GM12878 (cell line): ENCODE measurements at regions not wholly inside any gene's neighbourhood (a gene's known extent, or its start where the extent isn't known, plus 50 kb on each side); places are given as distances from the start of the nearest gene placed in this dataset.

Experiments used
- ATAC-seq: fragments of 200-7000 bp; cut with Tn5 transposase; 3 replicates; pipeline ENCODE4 v1.9.1; 2020; ENCODE audit warnings: mild to moderate bottlenecking, moderate library complexity
- BruUV-seq: library from RNA; stranded (reverse); fragments of 400-500 nt; replicated peaks from 2 replicates; lab custom pipeline; 2021; lab: Mats Ljungman, UMichigan
- CTCF ChIA-PET: fragments of 300-600 bp; sonication (Branson Sonifier 250); formaldehyde crosslinking; extraction: SDS; loops from one replicate; lab custom pipeline; 2021; ENCODE audit warnings: inconsistent platforms; lab: Yijun Ruan, JAX
- POLR2A ChIA-PET: fragments of 350-600 bp; formaldehyde crosslinking; extraction: SDS; loops from one replicate; lab custom pipeline; 2021; ENCODE audit warnings: inconsistent platforms; lab: Charles Lee
- RAD21 ChIA-PET: fragments of 300-600 bp; sonication (Branson Sonifier 250); formaldehyde crosslinking; loops from one replicate; lab custom pipeline; 2023; ENCODE audit warnings: antibody characterized with exemption; ENCODE audit not compliant: unreplicated experiment; lab: Charles Lee
- SMC1A ChIA-PET: fragments of 300-600 bp; sonication (Branson Sonifier 250); formaldehyde crosslinking; loops from one replicate; lab custom pipeline; 2023; ENCODE audit not compliant: unreplicated experiment, uncharacterized antibody; lab: Charles Lee
- DNase-seq: peaks from one replicate; pipeline ENCODE4 v3.0.0-alpha.2; 2011; ENCODE audit warnings: low read depth, low spot score
- FAIRE-seq: peaks from 3 replicates; lab custom pipeline; 2011; peaks lifted over from hg19 to GRCh38; lab: Jason Lieb, UNC
- H2AFZ ChIP-seq: 2 replicates; pipeline ENCODE4 v1.6.0; 2011; ENCODE audit warnings: low read depth, low read length, control low read depth; ENCODE audit not compliant: control insufficient read depth
- H3K27ac ChIP-seq: 2 replicates; pipeline ENCODE4 v1.5.1; 2011; ENCODE audit warnings: control low read depth; ENCODE audit not compliant: control insufficient read depth, insufficient read depth
- H3K27me3 ChIP-seq, 2 experiments: replicated peaks in 1 of 2; 2 replicates each; pipeline versions ENCODE4 v1.6.0 to v1.6.1; 2011; ENCODE audit warnings: low read length in 1 of 2; ENCODE audit not compliant: control insufficient read depth in 2 of 2, insufficient read depth in 2 of 2
- H3K36me3 ChIP-seq, 2 experiments: 2 replicates each; pipeline ENCODE4 v1.5.1; 2011; ENCODE audit warnings: low read length in 1 of 2; ENCODE audit not compliant: control insufficient read depth in 2 of 2, insufficient read depth in 2 of 2
- H3K4me1 ChIP-seq: 2 replicates; pipeline ENCODE4 v1.6.1; 2011; ENCODE audit warnings: mild to moderate bottlenecking, low read length, moderate library complexity, mixed read lengths; ENCODE audit not compliant: control insufficient read depth, insufficient read depth
- H3K4me2 ChIP-seq: 2 replicates; pipeline ENCODE4 v1.6.0; 2011; ENCODE audit warnings: control low read depth; ENCODE audit not compliant: control insufficient read depth, insufficient read depth
- H3K4me3 ChIP-seq: fragments of 200-600 bp; sonication (generic); 2 replicates; pipeline ENCODE4 v1.5.1; 2016
- H3K79me2 ChIP-seq: 2 replicates; pipeline ENCODE4 v1.6.0; 2011; ENCODE audit warnings: low read length; ENCODE audit not compliant: control insufficient read depth, insufficient read depth
- H3K9ac ChIP-seq: 2 replicates; pipeline ENCODE4 v1.8.0; 2011; ENCODE audit warnings: low read length, control low read depth, mixed read lengths; ENCODE audit not compliant: control insufficient read depth, insufficient read depth
- H3K9me3 ChIP-seq: replicated peaks from 3 replicates; pipeline ENCODE4 v1.5.1; 2011; ENCODE audit warnings: mild to moderate bottlenecking, low read length; ENCODE audit not compliant: control insufficient read depth, insufficient read depth
- H4K20me1 ChIP-seq: 2 replicates; pipeline ENCODE4 v1.6.0; 2011; ENCODE audit not compliant: control insufficient read depth, insufficient read depth
- CTCF ChIP-seq, 3 experiments: IDR thresholded peaks in 2 of 3; conservative IDR thresholded peaks in 1 of 3; 2 replicates each; pipeline ENCODE4 v1.5.1; 2011; ENCODE audit warnings: low read depth in 3 of 3, low read length in 3 of 3, mild to moderate bottlenecking in 3 of 3, control low read depth in 2 of 3, moderate library complexity in 2 of 3, inconsistent platforms in 1 of 3, mixed read lengths in 1 of 3; ENCODE audit not compliant: control insufficient read depth in 2 of 3, insufficient read depth in 1 of 3; ENCODE audit errors: extremely low read depth in 1 of 3
- GATAD2B ChIP-seq: fragments of 450-650 bp; conservative IDR thresholded peaks from 2 replicates; pipeline ENCODE4 v1.6.1; 2017; ENCODE audit warnings: low read depth, mild to moderate bottlenecking, moderate library complexity
- HSF1 ChIP-seq: fragments of 150-350 bp; IDR thresholded peaks from 2 replicates; pipeline ENCODE4 v1.6.1; 2014; ENCODE audit warnings: mild to moderate bottlenecking, low read depth, low read length
- IRF5 ChIP-seq: fragments of 450-650 bp; IDR thresholded peaks from 2 replicates; pipeline ENCODE4 v1.6.1; 2017; ENCODE audit warnings: borderline replicate concordance
- KAT2A ChIP-seq: conservative IDR thresholded peaks from 2 replicates; pipeline ENCODE4 v1.6.1; 2011; ENCODE audit warnings: low read depth, low read length; ENCODE audit not compliant: control insufficient read depth
- NR2C2 ChIP-seq: IDR thresholded peaks from 2 replicates; pipeline ENCODE4 v1.6.1; 2011; ENCODE audit warnings: borderline replicate concordance, low read depth; ENCODE audit not compliant: control insufficient read depth, insufficient read length
- PBX3 ChIP-seq: IDR thresholded peaks from 2 replicates; pipeline ENCODE4 v1.6.1; 2011; ENCODE audit warnings: mild to moderate bottlenecking, low read depth, low read length, moderate library complexity; ENCODE audit not compliant: insufficient replicate concordance
- TCF12 ChIP-seq: IDR thresholded peaks from 2 replicates; pipeline ENCODE4 v1.6.1; 2011; ENCODE audit warnings: low read depth, mild to moderate bottlenecking, low read length
- ZNF217 ChIP-seq: fragments of 450-650 bp; IDR thresholded peaks from 2 replicates; pipeline ENCODE4 v1.6.1; 2017; ENCODE audit warnings: antibody characterized with exemption, mild to moderate bottlenecking
- ZNF592 ChIP-seq: fragments of 450-650 bp; IDR thresholded peaks from 2 replicates; pipeline ENCODE4 v1.6.1; 2017; ENCODE audit warnings: mild to moderate bottlenecking, moderate library complexity
- WGBS: methylation state at CpG from one replicate; pipeline ENCODE4 v1.1.6; 2016; ENCODE audit warnings: low lambda C conversion rate; ENCODE audit not compliant: insufficient replicate concordance, insufficient coverage; ENCODE audit errors: missing lambda C conversion rate; 5-methylcytosine and 5-hydroxymethylcytosine counted together
- in situ Hi-C: fragments of 300-500 bp; cut with MboI; formaldehyde crosslinking; loops from 9 replicates; pipeline ENCODE4 v1.14.3; 2018; ENCODE audit warnings: mixed read lengths
- intact Hi-C: fragments of 100-400 bp; cut with micrococcal nuclease; formaldehyde crosslinking; loops from one replicate; pipeline ENCODE4 v1.14.2; 2022; ENCODE audit not compliant: unreplicated experiment
- TF ChIP-seq, protein P1 (sequence below): IDR thresholded peaks from 2 replicates; pipeline ENCODE4 v1.6.1; 2011; ENCODE audit warnings: borderline replicate concordance, low read depth, mild to moderate bottlenecking, moderate library complexity, low read length; ENCODE audit not compliant: insufficient read depth, poor library complexity, severe bottlenecking

GRCh38 chr12:25835385-25835784, 123.1 kb upstream of the RASSF8 start:
- POLR2A ChIA-PET, result no interaction called here
- no peak overlapping the region for H3K4me2 ChIP-seq
- SMC1A ChIA-PET, result interaction anchor here (0.9 kb wide), 1 partner anchor 9 kb away, joined by 3 read pairs; no protein-coding TSS in a partner anchor
- no peak overlapping the region for H3K27ac ChIP-seq
- no TSS peak for BruUV-seq
- no peak for ATAC-seq
- no peaks in the 10 kb centered on the region for H3K36me3 ChIP-seq
- H4K20me1 ChIP-seq, result no peaks in the 10 kb centered on the region
- no peaks in the 10 kb centered on the region for H3K4me1 ChIP-seq
- H3K27me3 ChIP-seq, result no peaks in the 10 kb centered on the region
- H3K4me3 ChIP-seq, result no peak overlapping the region
- 30% methylated on average over 1 of the region's 1 CpG for WGBS
- RAD21 ChIA-PET, result no interaction called here
- no peaks in the 10 kb centered on the region for H3K79me2 ChIP-seq
- intact Hi-C loops, result no loop called here
- no peak overlapping the region for H3K9ac ChIP-seq
- DNase-seq, result no peak
- H2AFZ ChIP-seq, result no peak overlapping the region
- in situ Hi-C loops, result no loop called here
- CTCF ChIA-PET, result interaction anchor here (0.8 kb wide), 1 partner anchor 22 kb away, joined by 3 read pairs; no protein-coding TSS in a partner anchor
- FAIRE-seq, result no peak
- no peaks in the 10 kb centered on the region for H3K9me3 ChIP-seq
- TF ChIP-seq KAT2A, result no peak
- TF ChIP-seq, protein P1, sequence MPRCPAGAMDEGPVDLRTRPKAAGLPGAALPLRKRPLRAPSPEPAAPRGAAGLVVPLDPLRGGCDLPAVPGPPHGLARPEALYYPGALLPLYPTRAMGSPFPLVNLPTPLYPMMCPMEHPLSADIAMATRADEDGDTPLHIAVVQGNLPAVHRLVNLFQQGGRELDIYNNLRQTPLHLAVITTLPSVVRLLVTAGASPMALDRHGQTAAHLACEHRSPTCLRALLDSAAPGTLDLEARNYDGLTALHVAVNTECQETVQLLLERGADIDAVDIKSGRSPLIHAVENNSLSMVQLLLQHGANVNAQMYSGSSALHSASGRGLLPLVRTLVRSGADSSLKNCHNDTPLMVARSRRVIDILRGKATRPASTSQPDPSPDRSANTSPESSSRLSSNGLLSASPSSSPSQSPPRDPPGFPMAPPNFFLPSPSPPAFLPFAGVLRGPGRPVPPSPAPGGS, result no peak
- no peak for TF ChIP-seq GATAD2B
- no peak for TF ChIP-seq TCF12
- no peak for TF ChIP-seq ZNF217
- TF ChIP-seq NR2C2, result no peak
- no peak for TF ChIP-seq IRF5
- TF ChIP-seq HSF1, result no peak
- TF ChIP-seq CTCF (IDR thresholded peaks at IDR 0.05 in 2 of 3, conservative IDR thresholded peaks at IDR 0.05 in 1 of 3; ENCODE audit: control insufficient read depth in 2 of 3, extremely low read depth in 1 of 3, insufficient read depth in 1 of 3, low read depth in 3 of 3, low read length in 3 of 3), result no peak
- no peak for TF ChIP-seq PBX3
- no peak for TF ChIP-seq ZNF592
